ENCODE measurements at regions not wholly inside any gene's neighbourhood (a gene's known extent, or its start where the extent isn't known, plus 50 kb on each side); places are given as distances from the start of the nearest gene placed in this dataset.
A peak's percentile ranks its signal among the peaks of the same experiment; 100 is the strongest.
"Not testable (repeated sequence)": the region's sequence is repeated elsewhere in the genome, so short reads cannot be mapped to it uniquely, and the experiment has no call there.

- FAIRE-seq, result peak; percentile 91
These were observed 254.2 kb upstream of the BPY2C start for GRCh38 chrY:25306129-25306528.

More at GRCh38 chrY:25306129-25306528, 254.2 kb upstream of the BPY2C start:
- DNase-seq (ENCODE audit: low spot score), result not testable (repeated sequence)

Data from RCC 7860 (cell line).